NCI-H128 (cell line): ENCODE measurements at regions not wholly inside any gene's neighbourhood (a gene's known extent, or its start where the extent isn't known, plus 50 kb on each side); places are given as distances from the start of the nearest gene placed in this dataset.
"Not testable (repeated sequence)": the region's sequence is repeated elsewhere in the genome, so short reads cannot be mapped to it uniquely, and the experiment has no call there.

Source experiments
- DNase-seq: peaks from one replicate; lab custom pipeline; 2025; ENCODE audit not compliant: unreplicated experiment; lab: John Stamatoyannopoulos, UW

GRCh38 chr19:5259750-5260149, 80.9 kb downstream of the PTPRS start:
- no peak for DNase-seq

- no peak for DNase-seq
Observed at GRCh38 chr19:5257155-5258045, 83.2 kb downstream of the PTPRS start.

GRCh38 chr19:5255602-5256231, 84.9 kb downstream of the PTPRS start:
- no peak for DNase-seq

GRCh38 chr19:5254944-5255343, 85.7 kb downstream of the PTPRS start:
- DNase-seq: no peak

GRCh38 chr19:5254543-5254942, 86.1 kb downstream of the PTPRS start:
- DNase-seq: no peak

- no peak for DNase-seq
Observed at GRCh38 chr19:5253406-5254110, 87.1 kb downstream of the PTPRS start.

- DNase-seq: no peak
Observed at GRCh38 chr19:5251096-5252065, 89.2 kb downstream of the PTPRS start.

GRCh38 chr19:5250127-5250659, 90.4 kb downstream of the PTPRS start:
- no peak for DNase-seq

- DNase-seq: no peak
Observed at GRCh38 chr19:5249526-5249925, 91.1 kb downstream of the PTPRS start.

- no peak for DNase-seq
Observed at GRCh38 chr19:5247957-5248705, 92.5 kb downstream of the PTPRS start.

GRCh38 chr19:5246554-5247155, 94.0 kb downstream of the PTPRS start:
- no peak for DNase-seq

- no peak for DNase-seq
Observed at GRCh38 chr19:5245631-5246553, 94.7 kb downstream of the PTPRS start.

GRCh38 chr19:5244351-5244750, 96.3 kb downstream of the PTPRS start:
- DNase-seq: no peak

GRCh38 chr19:5243878-5244277, 96.7 kb downstream of the PTPRS start:
- DNase-seq: no peak

- not testable (repeated sequence) for DNase-seq
Observed at GRCh38 chr19:5241896-5242295, 98.7 kb downstream of the PTPRS start.

GRCh38 chr19:5240011-5240410, 100.6 kb downstream of the PTPRS start:
- DNase-seq: no peak

- DNase-seq: no peak
Observed at GRCh38 chr19:5238700-5239099, 101.9 kb downstream of the PTPRS start.

GRCh38 chr19:5237939-5238480, 102.6 kb downstream of the PTPRS start:
- DNase-seq: no peak
